Stomach (tissue), 8 donors: ENCODE measurements at regions not wholly inside any gene's neighbourhood (a gene's known extent, or its start where the extent isn't known, plus 50 kb on each side); places are given as distances from the start of the nearest gene placed in this dataset.

Experiments used
- DNase-seq, 2 donors: peaks; one replicate each; pipeline versions ENCODE4 v3.0.0 to v3.0.0-alpha.2; 2013 to 2019
- H3K27ac ChIP-seq, 5 donors: fragments of 200-600 bp in 4 of 5; sonication (generic) in 4 of 5; one replicate each; pipeline ENCODE4 v1.5.1; 2013 to 2019; ENCODE audit warnings: mild to moderate bottlenecking in 1 of 5, moderate library complexity in 1 of 5
- H3K27me3 ChIP-seq, 3 donors: fragments of 200-600 bp; sonication (generic); one replicate each; pipeline ENCODE4 v1.5.1; 2017 to 2019; ENCODE audit warnings: mixed run types in 1 of 3
- H3K36me3 ChIP-seq, 4 donors: fragments of 200-600 bp; sonication (generic); 1 replicate in 3 of 4; 2 replicates in 1 of 4; pipeline ENCODE4 v1.5.1; 2016 to 2019
- H3K4me1 ChIP-seq, 4 donors: fragments of 200-600 bp; sonication (generic); one replicate each; pipeline ENCODE4 v1.5.1; 2016 to 2019
- H3K4me3 ChIP-seq, 4 donors: fragments of 200-600 bp; sonication (generic) in 3 of 4; one replicate each; pipeline ENCODE4 v1.5.1; 2016 to 2019; ENCODE audit warnings: mild to moderate bottlenecking in 1 of 4
- H3K9me3 ChIP-seq, 4 donors: fragments of 200-600 bp; sonication (generic); one replicate each; pipeline ENCODE4 v1.5.1; 2016 to 2019
- CTCF ChIP-seq, 7 experiments: fragments of 450-650 bp in 4 of 7; fragments of 200-600 bp in 3 of 7; sonication (generic) in 3 of 7; IDR thresholded peaks; one replicate each; pipeline ENCODE4 v1.5.1; 2016 to 2019; ENCODE audit warnings: antibody characterized with exemption in 7 of 7, control low read depth in 2 of 7, mild to moderate bottlenecking in 1 of 7
- EP300 ChIP-seq: sonication (generic); formaldehyde crosslinking; IDR thresholded peaks from one replicate; pipeline ENCODE4 v1.6.1; 2017; ENCODE audit warnings: antibody characterized with exemption
- POLR2A ChIP-seq, 4 donors: fragments of 450-650 bp; IDR thresholded peaks; one replicate each; pipeline ENCODE4 v1.6.1; 2016; ENCODE audit warnings: antibody characterized with exemption in 4 of 4, control low read depth in 2 of 4, mild to moderate bottlenecking in 1 of 4, moderate library complexity in 1 of 4
- POLR2AphosphoS5 ChIP-seq, 3 donors: sonication (generic); formaldehyde crosslinking; IDR thresholded peaks; one replicate each; pipeline ENCODE4 v1.6.1; 2016; ENCODE audit warnings: antibody characterized with exemption in 3 of 3
- WGBS, 5 donors: extraction: QIAGEN DNeasy Blood & Tissue Kit in 3 of 5; methylation state at CpG; one replicate each; pipeline versions ENCODE4 v1.1.5 to v1.1.7; 2013 to 2018; 5-methylcytosine and 5-hydroxymethylcytosine counted together
- intact Hi-C: fragments of 100-400 bp; cut with DNase I; formaldehyde crosslinking; loops from one replicate; pipeline ENCODE4 v1.15.1; 2023; ENCODE audit warnings: low total_unique reads
- donor health status: healthy with polysubstance abuse.
- donor health status: Bipolar disorder and iron deficiency.
- donor health status: healthy.

GRCh38 chr13:26839682-26840081 lies 79.1 kb upstream of the GPR12 start:
- H3K36me3 ChIP-seq = no peaks in the 10 kb centered on the region
- intact Hi-C loops = no loop called here
- peaks cover 0 to 4% (median 0%) of the 10 kb centered on the region in 4 donors for H3K9me3 ChIP-seq
- no peak for DNase-seq
- H3K4me3 ChIP-seq = no peak overlapping the region
- no peaks in the 10 kb centered on the region for H3K4me1 ChIP-seq
- no peak for TF ChIP-seq POLR2A (IDR thresholded peaks at IDR 0.05)
- no peak for TF ChIP-seq POLR2AphosphoS5 (IDR thresholded peaks at IDR 0.05)
- no peak for TF ChIP-seq EP300
- no peak for TF ChIP-seq CTCF (IDR thresholded peaks at IDR 0.05)
- peaks cover 0 to 34% (median 8%) of the 10 kb centered on the region in 3 donors for H3K27me3 ChIP-seq
- H3K27ac ChIP-seq = no peak overlapping the region
- WGBS, 5 donors = 19 to 43% (median 31%) methylated on average over 4 of the region's 4 CpGs

- H3K27ac ChIP-seq = no peak overlapping the region
- DNase-seq = no peak
- intact Hi-C loops = no loop called here
- peaks cover 0 to 34% (median 8%) of the 10 kb centered on the region in 3 donors for H3K27me3 ChIP-seq
- no peak overlapping the region for H3K4me3 ChIP-seq
- no peaks in the 10 kb centered on the region for H3K36me3 ChIP-seq
- 51 to 69% (median 64%) methylated on average over 2 of the region's 2 CpGs for WGBS, 5 donors
- H3K4me1 ChIP-seq = no peaks in the 10 kb centered on the region
- no peak for TF ChIP-seq POLR2A (IDR thresholded peaks at IDR 0.05)
- TF ChIP-seq CTCF (IDR thresholded peaks at IDR 0.05) = no peak
- no peak for TF ChIP-seq EP300
- no peak for TF ChIP-seq POLR2AphosphoS5 (IDR thresholded peaks at IDR 0.05)
- H3K9me3 ChIP-seq = peaks cover 0 to 4% (median 0%) of the 10 kb centered on the region in 4 donors
These were observed 78.2 kb upstream of the GPR12 start for GRCh38 chr13:26838821-26839220.

GRCh38 chr13:26837997-26838396 lies 77.4 kb upstream of the GPR12 start:
- no peak for DNase-seq
- Histone ChIP-seq H3K9me3 (peaks cover 0 to 4% (median 0%) of the 10 kb centered on the region in 4 donors), H3K27ac (no peak overlapping the region), H3K36me3 (no peaks in the 10 kb centered on the region), H3K4me3 (no peak overlapping the region), H3K27me3 (peaks cover 0 to 41% (median 8%) of the 10 kb centered on the region in 3 donors), H3K4me1 (no peaks in the 10 kb centered on the region)
- 69 to 74% (median 72%) methylated on average over 6 of the region's 6 CpGs for whole genome bisulfite sequencing, 5 donors
- intact Hi-C loops = no loop called here
- TF ChIP-seq EP300 = no peak
- TF ChIP-seq POLR2A (IDR thresholded peaks at IDR 0.05) = no peak
- TF ChIP-seq POLR2AphosphoS5 (IDR thresholded peaks at IDR 0.05) = no peak

- no peak overlapping the region for H3K27ac ChIP-seq
- intact Hi-C loops = no loop called here
- H3K4me1 ChIP-seq = no peaks in the 10 kb centered on the region
- no peak for TF ChIP-seq POLR2AphosphoS5 (IDR thresholded peaks at IDR 0.05)
- TF ChIP-seq POLR2A (IDR thresholded peaks at IDR 0.05) = no peak
- H3K36me3 ChIP-seq = no peaks in the 10 kb centered on the region
- H3K4me3 ChIP-seq = no peak overlapping the region
- H3K27me3 ChIP-seq = peaks cover 0 to 41% (median 8%) of the 10 kb centered on the region in 3 donors
- 83 to 93% (median 87%) methylated on average over 3 of the region's 3 CpGs for WGBS, 5 donors
- no peak for DNase-seq
- peaks cover 0 to 4% (median 0%) of the 10 kb centered on the region in 4 donors for H3K9me3 ChIP-seq
These were observed 76.5 kb upstream of the GPR12 start for GRCh38 chr13:26837102-26837501.

GRCh38 chr13:26836626-26837025 lies 76.0 kb upstream of the GPR12 start:
- TF ChIP-seq EP300 (no peak), POLR2A (IDR thresholded peaks at IDR 0.05) (no peak), CTCF (IDR thresholded peaks at IDR 0.05) (no peak), POLR2AphosphoS5 (IDR thresholded peaks at IDR 0.05) (no peak)
- no peak for DNase-seq
- Histone ChIP-seq H3K9me3 (peaks cover 0 to 4% (median 0%) of the 10 kb centered on the region in 4 donors), H3K4me1 (no peaks in the 10 kb centered on the region), H3K27me3 (peaks cover 0 to 41% (median 8%) of the 10 kb centered on the region in 3 donors), H3K27ac (no peak overlapping the region), H3K4me3 (no peak overlapping the region), H3K36me3 (no peaks in the 10 kb centered on the region)
- intact Hi-C loops = no loop called here
